Breast epithelium (tissue), 3 donors: ENCODE measurements at regions not wholly inside any gene's neighbourhood (a gene's known extent, or its start where the extent isn't known, plus 50 kb on each side); places are given as distances from the start of the nearest gene placed in this dataset.

Source experiments
- POLR2A ChIP-seq: fragments of 450-650 bp; IDR thresholded peaks from one replicate; pipeline ENCODE4 v1.6.1; 2016; ENCODE audit warnings: antibody characterized with exemption, mild to moderate bottlenecking, moderate library complexity
- TF ChIP-seq, protein P1 (sequence below), 3 donors: fragments of 450-650 bp; IDR thresholded peaks; one replicate each; pipeline ENCODE4 v1.5.1; 2016 to 2017; ENCODE audit warnings: antibody characterized with exemption in 3 of 3, mild to moderate bottlenecking in 3 of 3, moderate library complexity in 3 of 3

DNA sequence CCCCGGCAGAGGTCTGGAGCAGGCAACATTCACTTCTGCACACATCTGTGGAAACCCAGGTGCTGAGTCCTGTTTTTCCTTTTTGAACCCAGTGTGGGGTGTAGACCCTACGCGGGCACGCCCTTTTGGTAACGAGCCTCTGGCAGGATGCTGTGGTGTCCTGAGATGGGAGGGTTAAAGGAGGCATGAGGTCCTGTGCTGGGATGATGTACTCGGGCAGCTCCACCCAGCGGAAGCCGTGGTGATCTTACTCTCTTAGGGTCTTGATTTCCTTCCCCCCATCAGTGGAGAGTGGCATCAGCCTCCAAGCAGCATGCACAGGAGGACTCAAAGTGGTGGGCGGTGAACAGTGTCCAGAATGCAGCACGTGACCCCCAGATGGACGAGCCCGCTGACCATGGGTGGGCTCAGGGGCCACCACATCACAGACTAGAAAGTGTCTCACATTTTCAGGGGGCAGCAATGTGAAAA lies 148.6 kb downstream of the DNAJB6 start:
- TF ChIP-seq, protein P1, sequence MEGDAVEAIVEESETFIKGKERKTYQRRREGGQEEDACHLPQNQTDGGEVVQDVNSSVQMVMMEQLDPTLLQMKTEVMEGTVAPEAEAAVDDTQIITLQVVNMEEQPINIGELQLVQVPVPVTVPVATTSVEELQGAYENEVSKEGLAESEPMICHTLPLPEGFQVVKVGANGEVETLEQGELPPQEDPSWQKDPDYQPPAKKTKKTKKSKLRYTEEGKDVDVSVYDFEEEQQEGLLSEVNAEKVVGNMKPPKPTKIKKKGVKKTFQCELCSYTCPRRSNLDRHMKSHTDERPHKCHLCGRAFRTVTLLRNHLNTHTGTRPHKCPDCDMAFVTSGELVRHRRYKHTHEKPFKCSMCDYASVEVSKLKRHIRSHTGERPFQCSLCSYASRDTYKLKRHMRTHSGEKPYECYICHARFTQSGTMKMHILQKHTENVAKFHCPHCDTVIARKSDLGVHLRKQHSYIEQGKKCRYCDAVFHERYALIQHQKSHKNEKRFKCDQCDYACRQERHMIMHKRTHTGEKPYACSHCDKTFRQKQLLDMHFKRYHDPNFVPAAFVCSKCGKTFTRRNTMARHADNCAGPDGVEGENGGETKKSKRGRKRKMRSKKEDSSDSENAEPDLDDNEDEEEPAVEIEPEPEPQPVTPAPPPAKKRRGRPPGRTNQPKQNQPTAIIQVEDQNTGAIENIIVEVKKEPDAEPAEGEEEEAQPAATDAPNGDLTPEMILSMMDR (IDR thresholded peaks at IDR 0.05) = no peak
- no peak for TF ChIP-seq POLR2A
